GM12878 (cell line): ENCODE measurements at regions not wholly inside any gene's neighbourhood (a gene's known extent, or its start where the extent isn't known, plus 50 kb on each side); places are given as distances from the start of the nearest gene placed in this dataset.

Source experiments
- ATAC-seq: fragments of 200-7000 bp; cut with Tn5 transposase; 3 replicates; pipeline ENCODE4 v1.9.1; 2020; ENCODE audit warnings: mild to moderate bottlenecking, moderate library complexity
- BruUV-seq: library from RNA; stranded (reverse); fragments of 400-500 nt; replicated peaks from 2 replicates; lab custom pipeline; 2021; lab: Mats Ljungman, UMichigan
- CTCF ChIA-PET: fragments of 300-600 bp; sonication (Branson Sonifier 250); formaldehyde crosslinking; extraction: SDS; loops from one replicate; lab custom pipeline; 2021; ENCODE audit warnings: inconsistent platforms; lab: Yijun Ruan, JAX
- POLR2A ChIA-PET: fragments of 350-600 bp; formaldehyde crosslinking; extraction: SDS; loops from one replicate; lab custom pipeline; 2021; ENCODE audit warnings: inconsistent platforms; lab: Charles Lee
- RAD21 ChIA-PET: fragments of 300-600 bp; sonication (Branson Sonifier 250); formaldehyde crosslinking; loops from one replicate; lab custom pipeline; 2023; ENCODE audit warnings: antibody characterized with exemption; ENCODE audit not compliant: unreplicated experiment; lab: Charles Lee
- SMC1A ChIA-PET: fragments of 300-600 bp; sonication (Branson Sonifier 250); formaldehyde crosslinking; loops from one replicate; lab custom pipeline; 2023; ENCODE audit not compliant: unreplicated experiment, uncharacterized antibody; lab: Charles Lee
- DNase-seq: peaks from one replicate; pipeline ENCODE4 v3.0.0-alpha.2; 2011; ENCODE audit warnings: low read depth, low spot score
- FAIRE-seq: peaks from 3 replicates; lab custom pipeline; 2011; peaks lifted over from hg19 to GRCh38; lab: Jason Lieb, UNC
- H2AFZ ChIP-seq: 2 replicates; pipeline ENCODE4 v1.6.0; 2011; ENCODE audit warnings: low read depth, low read length, control low read depth; ENCODE audit not compliant: control insufficient read depth
- H3K27ac ChIP-seq: 2 replicates; pipeline ENCODE4 v1.5.1; 2011; ENCODE audit warnings: control low read depth; ENCODE audit not compliant: control insufficient read depth, insufficient read depth
- H3K27me3 ChIP-seq, 2 experiments: replicated peaks in 1 of 2; 2 replicates each; pipeline versions ENCODE4 v1.6.0 to v1.6.1; 2011; ENCODE audit warnings: low read length in 1 of 2; ENCODE audit not compliant: control insufficient read depth in 2 of 2, insufficient read depth in 2 of 2
- H3K36me3 ChIP-seq, 2 experiments: 2 replicates each; pipeline ENCODE4 v1.5.1; 2011; ENCODE audit warnings: low read length in 1 of 2; ENCODE audit not compliant: control insufficient read depth in 2 of 2, insufficient read depth in 2 of 2
- H3K4me1 ChIP-seq: 2 replicates; pipeline ENCODE4 v1.6.1; 2011; ENCODE audit warnings: mild to moderate bottlenecking, low read length, moderate library complexity, mixed read lengths; ENCODE audit not compliant: control insufficient read depth, insufficient read depth
- H3K4me2 ChIP-seq: 2 replicates; pipeline ENCODE4 v1.6.0; 2011; ENCODE audit warnings: control low read depth; ENCODE audit not compliant: control insufficient read depth, insufficient read depth
- H3K4me3 ChIP-seq: fragments of 200-600 bp; sonication (generic); 2 replicates; pipeline ENCODE4 v1.5.1; 2016
- H3K79me2 ChIP-seq: 2 replicates; pipeline ENCODE4 v1.6.0; 2011; ENCODE audit warnings: low read length; ENCODE audit not compliant: control insufficient read depth, insufficient read depth
- H3K9ac ChIP-seq: 2 replicates; pipeline ENCODE4 v1.8.0; 2011; ENCODE audit warnings: low read length, control low read depth, mixed read lengths; ENCODE audit not compliant: control insufficient read depth, insufficient read depth
- H3K9me3 ChIP-seq: replicated peaks from 3 replicates; pipeline ENCODE4 v1.5.1; 2011; ENCODE audit warnings: mild to moderate bottlenecking, low read length; ENCODE audit not compliant: control insufficient read depth, insufficient read depth
- H4K20me1 ChIP-seq: 2 replicates; pipeline ENCODE4 v1.6.0; 2011; ENCODE audit not compliant: control insufficient read depth, insufficient read depth
- KLF5 ChIP-seq: fragments of 450-650 bp; IDR thresholded peaks from 2 replicates; pipeline ENCODE4 v1.6.1; 2014; ENCODE audit warnings: mild to moderate bottlenecking; ENCODE audit not compliant: partially characterized antibody
- NRF1 ChIP-seq: conservative IDR thresholded peaks from 2 replicates; pipeline ENCODE4 v1.6.1; 2011; ENCODE audit warnings: mild to moderate bottlenecking, low read depth, low read length, improper control_type of control experiment
- STAT3 ChIP-seq: IDR thresholded peaks from 2 replicates; pipeline ENCODE4 v1.6.1; 2011; ENCODE audit warnings: low read depth, low read length, improper control_type of control experiment
- WGBS: methylation state at CpG from one replicate; pipeline ENCODE4 v1.1.6; 2016; ENCODE audit warnings: low lambda C conversion rate; ENCODE audit not compliant: insufficient replicate concordance, insufficient coverage; ENCODE audit errors: missing lambda C conversion rate; 5-methylcytosine and 5-hydroxymethylcytosine counted together
- in situ Hi-C: fragments of 300-500 bp; cut with MboI; formaldehyde crosslinking; loops from 9 replicates; pipeline ENCODE4 v1.14.3; 2018; ENCODE audit warnings: mixed read lengths
- intact Hi-C: fragments of 100-400 bp; cut with micrococcal nuclease; formaldehyde crosslinking; loops from one replicate; pipeline ENCODE4 v1.14.2; 2022; ENCODE audit not compliant: unreplicated experiment
- TF ChIP-seq, protein P1 (sequence below): IDR thresholded peaks from 2 replicates; pipeline ENCODE4 v1.6.1; 2011; ENCODE audit warnings: low read depth, mild to moderate bottlenecking, low read length, moderate library complexity, borderline replicate concordance; ENCODE audit errors: extremely low read depth
- TF ChIP-seq, protein P2 (sequence below): fragments of 450-650 bp; IDR thresholded peaks from 2 replicates; pipeline ENCODE4 v1.6.1; 2016; ENCODE audit warnings: mild to moderate bottlenecking
- TF ChIP-seq, protein P3 (sequence below): IDR thresholded peaks from 2 replicates; pipeline ENCODE4 v1.6.1; 2011; ENCODE audit warnings: borderline replicate concordance, low read depth, mild to moderate bottlenecking, moderate library complexity, mixed read lengths, low read length; ENCODE audit not compliant: insufficient read depth; ENCODE audit errors: extremely low read length
- TF ChIP-seq, protein P4 (sequence below): fragments of 450-650 bp; IDR thresholded peaks from 2 replicates; pipeline ENCODE4 v1.6.1; 2017; ENCODE audit warnings: mild to moderate bottlenecking
- TF ChIP-seq, protein P5 (sequence below): fragments of 450-650 bp; IDR thresholded peaks from 2 replicates; pipeline ENCODE4 v1.6.1; 2016; ENCODE audit warnings: mild to moderate bottlenecking
- TF ChIP-seq, protein P6 (sequence below): IDR thresholded peaks from 2 replicates; pipeline ENCODE4 v1.6.1; 2012; ENCODE audit warnings: mild to moderate bottlenecking, low read depth, low read length

DNA sequence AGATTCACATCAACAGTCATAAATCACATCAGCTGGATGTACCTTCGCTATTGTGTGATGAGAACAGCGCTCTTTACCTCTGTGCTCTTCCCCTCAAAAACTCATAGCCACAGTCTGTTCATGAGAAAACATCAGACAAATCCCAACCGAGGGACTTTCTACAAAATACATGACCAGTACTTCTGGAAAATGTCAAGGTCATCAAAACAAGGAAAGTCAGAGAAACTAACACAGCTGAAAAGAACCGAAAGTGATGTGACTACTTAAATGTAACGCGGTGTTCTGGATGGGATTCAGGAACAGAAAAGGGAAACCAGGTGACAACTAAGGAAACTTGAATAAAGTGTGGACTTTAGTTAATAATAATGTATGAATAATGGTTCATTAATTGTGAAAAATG lies 112.0 kb upstream of the CBLN4 start (continued):
- TF ChIP-seq, protein P1, sequence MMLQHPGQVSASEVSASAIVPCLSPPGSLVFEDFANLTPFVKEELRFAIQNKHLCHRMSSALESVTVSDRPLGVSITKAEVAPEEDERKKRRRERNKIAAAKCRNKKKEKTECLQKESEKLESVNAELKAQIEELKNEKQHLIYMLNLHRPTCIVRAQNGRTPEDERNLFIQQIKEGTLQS = no peak
- TF ChIP-seq, protein P2, sequence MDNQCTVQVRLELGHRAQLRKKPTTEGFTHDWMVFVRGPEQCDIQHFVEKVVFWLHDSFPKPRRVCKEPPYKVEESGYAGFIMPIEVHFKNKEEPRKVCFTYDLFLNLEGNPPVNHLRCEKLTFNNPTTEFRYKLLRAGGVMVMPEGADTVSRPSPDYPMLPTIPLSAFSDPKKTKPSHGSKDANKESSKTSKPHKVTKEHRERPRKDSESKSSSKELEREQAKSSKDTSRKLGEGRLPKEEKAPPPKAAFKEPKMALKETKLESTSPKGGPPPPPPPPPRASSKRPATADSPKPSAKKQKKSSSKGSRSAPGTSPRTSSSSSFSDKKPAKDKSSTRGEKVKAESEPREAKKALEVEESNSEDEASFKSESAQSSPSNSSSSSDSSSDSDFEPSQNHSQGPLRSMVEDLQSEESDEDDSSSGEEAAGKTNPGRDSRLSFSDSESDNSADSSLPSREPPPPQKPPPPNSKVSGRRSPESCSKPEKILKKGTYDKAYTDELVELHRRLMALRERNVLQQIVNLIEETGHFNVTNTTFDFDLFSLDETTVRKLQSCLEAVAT = no peak
- TF ChIP-seq NRF1 (no peak), STAT3 (no peak)
- TF ChIP-seq, protein P3, sequence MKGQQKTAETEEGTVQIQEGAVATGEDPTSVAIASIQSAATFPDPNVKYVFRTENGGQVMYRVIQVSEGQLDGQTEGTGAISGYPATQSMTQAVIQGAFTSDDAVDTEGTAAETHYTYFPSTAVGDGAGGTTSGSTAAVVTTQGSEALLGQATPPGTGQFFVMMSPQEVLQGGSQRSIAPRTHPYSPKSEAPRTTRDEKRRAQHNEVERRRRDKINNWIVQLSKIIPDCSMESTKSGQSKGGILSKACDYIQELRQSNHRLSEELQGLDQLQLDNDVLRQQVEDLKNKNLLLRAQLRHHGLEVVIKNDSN = no peak

DNA sequence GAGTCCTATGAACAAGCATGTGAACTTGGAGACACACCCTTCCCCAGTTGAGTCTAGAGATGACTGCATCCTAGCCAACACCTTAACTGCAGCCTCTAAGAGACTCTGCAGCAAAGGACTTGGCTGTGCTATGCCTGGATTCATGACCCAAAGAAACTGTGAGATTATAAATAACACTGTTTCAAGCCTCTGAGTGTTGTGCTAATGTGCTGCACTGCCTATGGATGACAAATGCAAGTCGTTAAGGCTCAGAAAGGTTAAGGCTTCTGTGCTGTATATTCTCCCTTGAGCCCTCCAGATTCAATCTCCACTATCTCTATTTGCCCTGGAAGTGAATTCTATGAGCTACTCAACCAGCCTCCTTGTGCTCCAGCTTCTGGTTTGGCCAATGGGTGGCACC lies 116.5 kb upstream of the CBLN4 start:
- Histone ChIP-seq H3K27me3 (no peaks in the 10 kb centered on the region), H3K4me1 (no peaks in the 10 kb centered on the region), H3K27ac (no peak overlapping the region), H3K4me2 (no peak overlapping the region), H4K20me1 (no peaks in the 10 kb centered on the region), H3K4me3 (no peak overlapping the region), H3K9ac (no peak overlapping the region), H3K9me3 (no peaks in the 10 kb centered on the region), H3K36me3 (no peaks in the 10 kb centered on the region), H3K79me2 (no peaks in the 10 kb centered on the region), H2AFZ (no peak overlapping the region)
- WGBS = 0% methylated on average over 1 of the region's 1 CpG
- ChIA-PET CTCF (no interaction called here), POLR2A (no interaction called here), SMC1A (no interaction called here), RAD21 (no interaction called here)
- ATAC-seq (no peak), FAIRE-seq (no peak), DNase-seq (no peak)
- intact Hi-C loops = no loop called here
- in situ Hi-C loops = no loop called here
- TF ChIP-seq, protein P4, sequence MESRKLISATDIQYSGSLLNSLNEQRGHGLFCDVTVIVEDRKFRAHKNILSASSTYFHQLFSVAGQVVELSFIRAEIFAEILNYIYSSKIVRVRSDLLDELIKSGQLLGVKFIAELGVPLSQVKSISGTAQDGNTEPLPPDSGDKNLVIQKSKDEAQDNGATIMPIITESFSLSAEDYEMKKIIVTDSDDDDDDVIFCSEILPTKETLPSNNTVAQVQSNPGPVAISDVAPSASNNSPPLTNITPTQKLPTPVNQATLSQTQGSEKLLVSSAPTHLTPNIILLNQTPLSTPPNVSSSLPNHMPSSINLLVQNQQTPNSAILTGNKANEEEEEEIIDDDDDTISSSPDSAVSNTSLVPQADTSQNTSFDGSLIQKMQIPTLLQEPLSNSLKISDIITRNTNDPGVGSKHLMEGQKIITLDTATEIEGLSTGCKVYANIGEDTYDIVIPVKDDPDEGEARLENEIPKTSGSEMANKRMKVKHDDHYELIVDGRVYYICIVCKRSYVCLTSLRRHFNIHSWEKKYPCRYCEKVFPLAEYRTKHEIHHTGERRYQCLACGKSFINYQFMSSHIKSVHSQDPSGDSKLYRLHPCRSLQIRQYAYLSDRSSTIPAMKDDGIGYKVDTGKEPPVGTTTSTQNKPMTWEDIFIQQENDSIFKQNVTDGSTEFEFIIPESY = no peak
- no peak for TF ChIP-seq KLF5
- TF ChIP-seq, protein P5, sequence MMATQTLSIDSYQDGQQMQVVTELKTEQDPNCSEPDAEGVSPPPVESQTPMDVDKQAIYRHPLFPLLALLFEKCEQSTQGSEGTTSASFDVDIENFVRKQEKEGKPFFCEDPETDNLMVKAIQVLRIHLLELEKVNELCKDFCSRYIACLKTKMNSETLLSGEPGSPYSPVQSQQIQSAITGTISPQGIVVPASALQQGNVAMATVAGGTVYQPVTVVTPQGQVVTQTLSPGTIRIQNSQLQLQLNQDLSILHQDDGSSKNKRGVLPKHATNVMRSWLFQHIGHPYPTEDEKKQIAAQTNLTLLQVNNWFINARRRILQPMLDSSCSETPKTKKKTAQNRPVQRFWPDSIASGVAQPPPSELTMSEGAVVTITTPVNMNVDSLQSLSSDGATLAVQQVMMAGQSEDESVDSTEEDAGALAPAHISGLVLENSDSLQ = no peak
- TF ChIP-seq, protein P6, sequence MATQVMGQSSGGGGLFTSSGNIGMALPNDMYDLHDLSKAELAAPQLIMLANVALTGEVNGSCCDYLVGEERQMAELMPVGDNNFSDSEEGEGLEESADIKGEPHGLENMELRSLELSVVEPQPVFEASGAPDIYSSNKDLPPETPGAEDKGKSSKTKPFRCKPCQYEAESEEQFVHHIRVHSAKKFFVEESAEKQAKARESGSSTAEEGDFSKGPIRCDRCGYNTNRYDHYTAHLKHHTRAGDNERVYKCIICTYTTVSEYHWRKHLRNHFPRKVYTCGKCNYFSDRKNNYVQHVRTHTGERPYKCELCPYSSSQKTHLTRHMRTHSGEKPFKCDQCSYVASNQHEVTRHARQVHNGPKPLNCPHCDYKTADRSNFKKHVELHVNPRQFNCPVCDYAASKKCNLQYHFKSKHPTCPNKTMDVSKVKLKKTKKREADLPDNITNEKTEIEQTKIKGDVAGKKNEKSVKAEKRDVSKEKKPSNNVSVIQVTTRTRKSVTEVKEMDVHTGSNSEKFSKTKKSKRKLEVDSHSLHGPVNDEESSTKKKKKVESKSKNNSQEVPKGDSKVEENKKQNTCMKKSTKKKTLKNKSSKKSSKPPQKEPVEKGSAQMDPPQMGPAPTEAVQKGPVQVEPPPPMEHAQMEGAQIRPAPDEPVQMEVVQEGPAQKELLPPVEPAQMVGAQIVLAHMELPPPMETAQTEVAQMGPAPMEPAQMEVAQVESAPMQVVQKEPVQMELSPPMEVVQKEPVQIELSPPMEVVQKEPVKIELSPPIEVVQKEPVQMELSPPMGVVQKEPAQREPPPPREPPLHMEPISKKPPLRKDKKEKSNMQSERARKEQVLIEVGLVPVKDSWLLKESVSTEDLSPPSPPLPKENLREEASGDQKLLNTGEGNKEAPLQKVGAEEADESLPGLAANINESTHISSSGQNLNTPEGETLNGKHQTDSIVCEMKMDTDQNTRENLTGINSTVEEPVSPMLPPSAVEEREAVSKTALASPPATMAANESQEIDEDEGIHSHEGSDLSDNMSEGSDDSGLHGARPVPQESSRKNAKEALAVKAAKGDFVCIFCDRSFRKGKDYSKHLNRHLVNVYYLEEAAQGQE = no peak
- no TSS peak for BruUV-seq
